SK-N-SH treated with all-trans-retinoic acid at 6 μM for 48 hours (cell line): ENCODE measurements at regions not wholly inside any gene's neighbourhood (a gene's known extent, or its start where the extent isn't known, plus 50 kb on each side); places are given as distances from the start of the nearest gene placed in this dataset.

Experiments
- CSRNP3 ChIP-seq: fragments of 250-450 bp; sonication (Bioruptor Pico); IDR thresholded peaks from 2 replicates; pipeline ENCODE4 v1.5.1; 2021; ENCODE audit warnings: mild to moderate bottlenecking, moderate library complexity
- ISL1 ChIP-seq: fragments of 250-450 bp; sonication (Bioruptor Pico); IDR thresholded peaks from 2 replicates; pipeline ENCODE4 v2.1.2; 2022; ENCODE audit warnings: mild to moderate bottlenecking, moderate library complexity
- ZNF565 ChIP-seq: fragments of 450-650 bp; formaldehyde crosslinking; conservative IDR thresholded peaks from 2 replicates; pipeline ENCODE4 v1.5.0; 2020; ENCODE audit warnings: low read depth, mild to moderate bottlenecking, moderate library complexity

DNA sequence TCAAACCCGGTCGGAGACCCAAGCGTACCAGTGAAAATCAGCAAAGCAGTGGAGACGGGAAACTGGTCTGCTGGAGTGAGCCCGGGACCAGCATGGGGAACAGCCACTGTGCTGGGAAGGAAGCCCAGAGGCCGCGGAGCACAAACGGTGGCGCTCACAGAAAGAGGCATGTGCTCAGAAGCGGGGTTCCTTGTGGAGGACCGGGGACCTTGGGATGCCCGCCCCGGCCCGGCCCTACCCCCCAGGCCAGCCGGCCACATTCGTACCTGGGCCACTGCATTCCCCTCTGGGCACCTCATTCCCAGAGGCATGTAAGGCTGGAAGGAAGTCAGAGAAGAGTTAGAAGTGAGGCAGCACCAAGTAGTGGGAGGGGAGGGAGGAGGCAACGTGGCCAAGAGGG, 79.3 kb downstream of the RFLNA start:
- no peak for TF ChIP-seq ISL1
- TF ChIP-seq ZNF565 (CRISPR knock-in tag), result no peak
- TF ChIP-seq CSRNP3 (CRISPR knock-in tag), result no peak
